HTR-8/SVneo (cell line): ENCODE measurements at regions not wholly inside any gene's neighbourhood (a gene's known extent, or its start where the extent isn't known, plus 50 kb on each side); places are given as distances from the start of the nearest gene placed in this dataset.

Experiments
- DNase-seq: peaks from one replicate; pipeline ENCODE4 v3.0.0; 2011; ENCODE audit warnings: low spot score, mixed read lengths; ENCODE audit not compliant: insufficient read length
- FAIRE-seq: peaks from 2 replicates; lab custom pipeline; 2011; peaks lifted over from hg19 to GRCh38; lab: Jason Lieb, UNC

- FAIRE-seq: no peak
Measured at GRCh38 chr14:98791661-98792060, 480.3 kb downstream of the BCL11B start.

GRCh38 chr14:98792171-98792570 is 479.8 kb downstream of the BCL11B start:
- DNase-seq: no peak
- FAIRE-seq: no peak

More at GRCh38 chr14:98791661-98792060, 480.3 kb downstream of the BCL11B start:
- DNase-seq: no peak

GRCh38 chr14:98798099-98798498 is 473.9 kb downstream of the BCL11B start:
- DNase-seq (no peak), FAIRE-seq (no peak)

- DNase-seq: no peak
- no peak for FAIRE-seq
Measured at GRCh38 chr14:98799891-98800290, 472.1 kb downstream of the BCL11B start.

GRCh38 chr14:98802044-98802443 is 470.0 kb downstream of the BCL11B start:
- DNase-seq: no peak

GRCh38 chr14:98803196-98803595 is 468.8 kb downstream of the BCL11B start:
- no peak for FAIRE-seq
- DNase-seq: no peak

More at GRCh38 chr14:98802044-98802443, 470.0 kb downstream of the BCL11B start:
- FAIRE-seq: no peak

GRCh38 chr14:98808494-98809407 is 463.2 kb downstream of the BCL11B start:
- FAIRE-seq (no peak), DNase-seq (no peak)

- DNase-seq (no peak), FAIRE-seq (no peak)
Measured at GRCh38 chr14:98816195-98816594, 455.8 kb downstream of the BCL11B start.

- FAIRE-seq (no peak), DNase-seq (no peak)
Measured at GRCh38 chr14:98816720-98817119, 455.3 kb downstream of the BCL11B start.

- no peak for FAIRE-seq
Measured at GRCh38 chr14:98819132-98819866, 452.7 kb downstream of the BCL11B start.

GRCh38 chr14:98819867-98820206 is 452.2 kb downstream of the BCL11B start:
- DNase-seq (no peak), FAIRE-seq (no peak)

More at GRCh38 chr14:98819132-98819866, 452.7 kb downstream of the BCL11B start:
- DNase-seq: no peak

GRCh38 chr14:98822917-98823316 is 449.1 kb downstream of the BCL11B start:
- no peak for DNase-seq
- FAIRE-seq: no peak

- DNase-seq (no peak), FAIRE-seq (no peak)
Measured at GRCh38 chr14:98826618-98827017, 445.4 kb downstream of the BCL11B start.

- no peak for FAIRE-seq
- no peak for DNase-seq
Measured at GRCh38 chr14:98834119-98834518, 437.9 kb downstream of the BCL11B start.

GRCh38 chr14:98835051-98835824 is 436.8 kb downstream of the BCL11B start:
- FAIRE-seq (peak; percentile 91), DNase-seq (no peak)

GRCh38 chr14:98835825-98836100 is 436.2 kb downstream of the BCL11B start:
- no peak for DNase-seq
- no peak for FAIRE-seq

- no peak for FAIRE-seq
- no peak for DNase-seq
Measured at GRCh38 chr14:98840091-98840490, 431.9 kb downstream of the BCL11B start.

GRCh38 chr14:98840511-98840910 is 431.5 kb downstream of the BCL11B start:
- no peak for DNase-seq
- no peak for FAIRE-seq

GRCh38 chr14:98844456-98844855 is 427.5 kb downstream of the BCL11B start:
- no peak for FAIRE-seq

GRCh38 chr14:98847521-98848468 is 424.2 kb downstream of the BCL11B start:
- DNase-seq (no peak), FAIRE-seq (no peak)

More at GRCh38 chr14:98844456-98844855, 427.5 kb downstream of the BCL11B start:
- DNase-seq: no peak
